Right hindlimb (tissue), 1 donor: ENCODE measurements at regions not wholly inside any gene's neighbourhood (a gene's known extent, or its start where the extent isn't known, plus 50 kb on each side); places are given as distances from the start of the nearest gene placed in this dataset.

Experiments
- DNase-seq: peaks from one replicate; pipeline ENCODE4 v3.0.0-alpha.2; 2018

GRCh38 chr16:86919578-86920305 lies 341.4 kb downstream of the FOXL1 start:
- no peak for DNase-seq

GRCh38 chr16:86921289-86921688 lies 342.9 kb downstream of the FOXL1 start:
- DNase-seq, result no peak

GRCh38 chr16:86922311-86922710 lies 344.0 kb downstream of the FOXL1 start:
- DNase-seq, result no peak

GRCh38 chr16:86923656-86924055 lies 345.3 kb downstream of the FOXL1 start:
- no peak for DNase-seq

- DNase-seq, result no peak
Observed at GRCh38 chr16:86924537-86924936, 346.2 kb downstream of the FOXL1 start.

GRCh38 chr16:86925067-86925791 lies 346.9 kb downstream of the FOXL1 start:
- no peak for DNase-seq

- DNase-seq, result no peak
Observed at GRCh38 chr16:86926181-86927094, 348.1 kb downstream of the FOXL1 start.

- DNase-seq, result no peak
Observed at GRCh38 chr16:86927699-86928098, 349.4 kb downstream of the FOXL1 start.

GRCh38 chr16:86928523-86929011 lies 350.2 kb downstream of the FOXL1 start:
- DNase-seq, result peak; percentile 57

GRCh38 chr16:86929057-86929871 lies 350.9 kb downstream of the FOXL1 start:
- DNase-seq, result peak; percentile 44

- no peak for DNase-seq
Observed at GRCh38 chr16:86930001-86930400, 351.7 kb downstream of the FOXL1 start.

- no peak for DNase-seq
Observed at GRCh38 chr16:86930663-86931373, 352.5 kb downstream of the FOXL1 start.

GRCh38 chr16:86931410-86931941 lies 353.1 kb downstream of the FOXL1 start:
- peak; percentile 49 for DNase-seq

- no peak for DNase-seq
Observed at GRCh38 chr16:86932130-86932982, 354.0 kb downstream of the FOXL1 start.

- DNase-seq, result no peak
Observed at GRCh38 chr16:86934581-86935375, 356.4 kb downstream of the FOXL1 start.

GRCh38 chr16:86939609-86940008 lies 361.3 kb downstream of the FOXL1 start:
- no peak for DNase-seq

GRCh38 chr16:86941731-86942130 lies 363.4 kb downstream of the FOXL1 start:
- DNase-seq, result no peak

- no peak for DNase-seq
Observed at GRCh38 chr16:86942151-86943051, 364.1 kb downstream of the FOXL1 start.
